ENCODE measurements at regions not wholly inside any gene's neighbourhood (a gene's known extent, or its start where the extent isn't known, plus 50 kb on each side); places are given as distances from the start of the nearest gene placed in this dataset.
"Not testable (repeated sequence)": the region's sequence is repeated elsewhere in the genome, so short reads cannot be mapped to it uniquely, and the experiment has no call there.

DNA sequence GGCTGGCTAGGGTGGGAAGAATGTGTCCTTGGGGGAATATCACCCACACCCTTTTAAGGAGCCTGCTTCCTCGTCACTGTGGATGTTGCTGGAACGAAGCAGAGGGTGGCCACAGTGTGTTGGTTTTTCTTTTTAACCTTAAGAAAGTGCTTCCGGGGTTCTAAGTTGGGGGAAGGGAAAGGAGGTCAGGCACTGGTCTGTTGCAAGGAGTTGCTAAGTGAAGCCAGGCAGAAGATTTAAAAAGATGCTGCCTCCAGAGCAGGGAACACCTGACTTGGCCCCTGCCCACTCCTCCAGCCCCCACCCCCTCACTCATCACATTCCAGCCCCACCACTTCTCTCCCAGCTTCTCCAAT lies 213.1 kb downstream of the EMX2 start:
- DNase-seq = no peak

GRCh38 chr10:117757086-117757720 lies 214.7 kb downstream of the EMX2 start:
- DNase-seq = peak in 1 of 2 experiments; percentile 6

DNA sequence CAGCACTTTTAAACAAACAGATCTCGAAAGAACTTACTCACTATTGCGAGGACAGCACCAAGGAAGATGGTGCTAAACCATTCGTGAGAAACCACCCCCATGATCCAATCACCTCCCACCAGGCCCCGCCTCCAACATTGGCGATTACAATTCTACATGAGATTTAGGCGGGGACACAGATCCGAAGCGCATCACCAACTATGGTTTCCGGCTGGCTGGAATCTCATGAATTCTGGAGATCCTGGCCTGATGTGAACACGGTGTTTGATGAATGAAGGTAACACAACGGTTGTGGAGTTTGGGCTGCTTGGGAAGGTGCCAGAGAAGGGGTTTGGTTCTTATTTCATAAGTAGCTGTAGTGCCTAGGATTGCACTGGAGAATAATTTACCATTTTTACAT lies 216.7 kb downstream of the EMX2 start:
- no peak for DNase-seq

DNA sequence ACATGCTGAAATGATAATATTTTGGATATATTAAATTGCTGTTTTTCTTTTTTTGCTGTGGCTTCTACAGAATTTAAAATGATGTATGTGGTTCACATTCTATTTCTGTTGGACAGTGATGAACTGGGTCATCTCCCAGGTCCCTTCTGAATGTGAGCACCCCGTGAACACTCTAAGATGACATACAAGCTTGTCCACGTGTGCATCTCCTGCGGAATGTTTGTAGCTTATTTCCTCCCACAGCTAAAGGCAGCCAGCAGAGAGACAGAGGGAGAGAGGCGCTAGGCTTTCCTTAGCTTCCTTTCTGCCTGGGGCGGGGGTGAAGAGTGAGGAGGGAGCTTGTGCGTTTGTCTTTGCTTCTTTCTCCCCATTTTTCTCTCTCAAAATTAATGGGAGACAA lies 219.1 kb downstream of the EMX2 start:
- no peak for DNase-seq

- DNase-seq = no peak
Observed at GRCh38 chr10:117762126-117762818, 219.7 kb downstream of the EMX2 start.

DNA sequence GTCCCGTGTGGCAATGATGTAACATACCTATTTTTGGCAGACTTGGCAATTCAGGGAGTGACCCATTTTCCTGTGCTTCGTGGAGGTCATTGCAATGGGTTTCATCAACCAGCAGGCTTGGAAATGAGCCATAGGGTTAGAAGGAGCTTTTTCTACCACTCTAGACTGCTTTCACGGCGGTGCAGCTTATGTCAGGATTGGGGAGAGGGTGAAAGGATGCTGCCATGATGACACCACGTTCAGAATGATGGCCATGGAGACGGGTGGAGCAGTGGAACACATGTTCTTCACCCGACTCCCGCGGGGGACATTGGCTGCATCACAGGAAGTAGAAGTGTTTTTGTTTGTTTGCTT lies 220.2 kb downstream of the EMX2 start:
- no peak for DNase-seq

DNA sequence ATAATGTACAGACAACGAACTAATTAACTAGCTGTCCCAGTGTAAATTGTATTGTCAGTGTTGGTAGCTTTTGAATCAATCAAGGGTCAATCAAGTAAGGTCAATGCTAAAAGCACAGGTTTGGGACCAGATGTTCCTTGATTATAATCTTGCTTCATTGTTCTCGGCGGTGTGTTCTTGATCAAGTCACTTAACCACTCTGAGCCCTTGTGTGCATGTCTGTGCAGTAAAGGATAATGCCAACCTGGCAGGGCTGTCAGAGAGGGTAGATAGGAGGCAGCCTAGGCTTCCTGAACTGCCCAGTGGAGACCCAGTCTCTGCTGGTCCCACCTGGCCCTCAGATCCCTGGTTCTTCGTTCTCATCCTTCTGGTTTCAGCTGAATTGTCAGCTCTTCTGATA lies 221.0 kb downstream of the EMX2 start:
- no peak for DNase-seq

DNA sequence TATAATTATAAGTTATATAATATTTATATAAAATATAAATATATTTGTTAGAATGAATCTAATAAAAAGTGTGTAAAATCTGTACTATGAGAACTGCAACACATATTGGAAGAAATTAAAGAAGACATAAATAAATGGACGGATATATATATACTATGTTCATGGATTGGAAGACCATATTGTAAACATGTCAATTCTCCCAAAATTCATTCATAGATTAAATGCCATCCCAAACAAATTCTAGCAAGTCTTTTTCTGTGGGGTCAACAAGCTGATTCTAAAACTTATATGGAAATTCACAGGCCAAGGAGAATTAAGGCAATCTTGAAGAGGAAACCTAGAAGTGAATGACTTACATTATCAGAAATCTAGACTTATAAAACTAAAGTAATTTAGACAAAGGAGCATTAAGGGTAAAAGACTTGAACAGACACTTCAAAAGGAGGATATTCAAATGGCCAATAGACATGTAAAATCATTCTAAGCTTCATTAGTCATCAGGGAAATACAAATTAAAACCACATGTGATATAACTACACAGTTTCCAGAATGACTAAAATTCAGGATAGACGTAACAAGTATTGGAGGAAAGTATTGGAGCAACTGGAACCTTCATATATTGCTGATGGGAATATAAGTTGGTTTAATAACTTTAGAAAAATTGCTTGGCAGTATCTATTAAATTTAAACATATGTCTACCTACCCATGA lies 225.9 kb downstream of the EMX2 start:
- DNase-seq = no peak

DNA sequence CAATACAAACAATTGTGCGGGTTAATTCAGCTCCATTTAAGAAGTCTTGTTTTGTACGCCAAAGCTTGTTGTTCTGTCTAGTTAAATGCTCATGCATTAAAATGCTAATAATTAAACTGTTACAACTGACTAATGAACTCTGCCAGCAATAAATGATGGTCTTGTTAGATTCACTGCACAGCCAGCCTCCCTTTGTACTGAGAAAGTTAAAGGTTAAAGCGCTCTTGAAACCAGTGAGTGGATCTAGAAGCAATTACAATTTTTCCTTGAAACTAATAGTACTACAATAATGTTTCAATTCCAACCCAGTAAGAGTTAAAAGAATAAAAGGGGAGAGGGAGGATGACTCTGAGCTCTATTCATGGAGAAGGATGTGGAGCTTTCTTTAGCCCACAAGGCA lies 233.0 kb downstream of the EMX2 start:
- no peak for DNase-seq

- not testable (repeated sequence) for DNase-seq
Observed at GRCh38 chr10:117777222-117777621, 234.7 kb downstream of the EMX2 start.

DNA sequence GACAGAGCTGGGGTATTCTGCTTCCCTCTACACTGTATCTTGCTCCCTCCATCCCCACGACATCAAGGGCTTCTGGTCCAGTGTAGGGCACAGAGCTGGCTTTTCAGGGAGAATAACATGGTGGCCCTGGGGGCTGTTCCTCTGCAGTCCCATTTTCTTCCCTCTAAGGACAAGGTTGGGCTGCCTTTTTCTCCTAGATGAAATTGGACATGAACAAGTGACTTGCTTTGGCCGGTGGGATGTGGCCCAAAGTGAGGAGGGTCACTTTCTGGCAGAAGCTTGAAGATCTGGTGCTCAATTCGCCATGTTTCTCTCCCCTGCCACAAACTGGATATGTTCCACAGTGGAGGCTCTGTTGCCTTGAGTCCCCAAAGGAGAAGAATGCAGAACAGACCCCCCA lies 235.7 kb downstream of the EMX2 start:
- no peak for DNase-seq

GRCh38 chr10:117780411-117780810 lies 237.9 kb downstream of the EMX2 start:
- no peak for DNase-seq

- no peak for DNase-seq
Observed at GRCh38 chr10:117781216-117781831, 238.8 kb downstream of the EMX2 start.

DNA sequence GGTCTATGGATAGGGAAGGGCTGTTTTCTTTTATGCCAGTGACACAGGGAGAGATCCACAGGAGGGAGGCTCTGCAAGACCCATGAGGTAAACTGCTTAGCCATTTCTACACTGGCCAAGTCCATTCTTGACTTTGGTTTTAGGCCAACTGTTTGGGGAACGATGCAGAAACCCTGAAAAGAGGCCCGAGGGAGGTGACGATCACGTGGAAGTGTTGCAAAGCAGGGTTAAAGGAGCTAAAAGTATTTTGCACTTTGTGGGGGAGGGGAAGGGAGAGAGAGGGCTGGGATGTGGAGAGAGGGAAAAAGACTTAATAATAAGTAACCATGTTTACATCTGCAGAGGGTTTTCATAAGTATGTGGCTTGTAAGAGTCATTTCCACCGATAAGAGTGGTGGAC lies 239.7 kb downstream of the EMX2 start:
- no peak for DNase-seq

- DNase-seq = no peak
Observed at GRCh38 chr10:117783698-117784395, 241.3 kb downstream of the EMX2 start.

- DNase-seq = no peak
Observed at GRCh38 chr10:117784776-117785175, 242.2 kb downstream of the EMX2 start.

DNA sequence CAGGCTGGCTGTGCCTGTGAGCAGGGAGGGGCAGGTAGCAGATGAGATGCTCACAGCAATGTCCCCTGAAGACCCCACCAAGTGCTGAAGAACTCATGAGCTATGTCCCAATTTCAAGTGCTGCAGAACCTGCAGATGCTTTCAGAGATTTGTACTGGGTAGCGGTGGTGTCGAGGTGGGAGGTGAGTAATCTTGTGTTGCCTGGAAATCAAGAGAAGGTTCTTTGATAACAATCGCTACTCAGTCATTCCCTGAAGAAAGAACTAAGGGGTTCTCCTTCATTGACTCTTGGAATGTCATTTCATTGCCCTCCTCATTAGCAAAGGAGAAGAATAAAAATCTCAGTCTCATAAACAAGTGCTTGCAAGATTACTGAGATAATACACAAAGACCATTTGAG lies 246.4 kb downstream of the EMX2 start:
- no peak for DNase-seq

DNA sequence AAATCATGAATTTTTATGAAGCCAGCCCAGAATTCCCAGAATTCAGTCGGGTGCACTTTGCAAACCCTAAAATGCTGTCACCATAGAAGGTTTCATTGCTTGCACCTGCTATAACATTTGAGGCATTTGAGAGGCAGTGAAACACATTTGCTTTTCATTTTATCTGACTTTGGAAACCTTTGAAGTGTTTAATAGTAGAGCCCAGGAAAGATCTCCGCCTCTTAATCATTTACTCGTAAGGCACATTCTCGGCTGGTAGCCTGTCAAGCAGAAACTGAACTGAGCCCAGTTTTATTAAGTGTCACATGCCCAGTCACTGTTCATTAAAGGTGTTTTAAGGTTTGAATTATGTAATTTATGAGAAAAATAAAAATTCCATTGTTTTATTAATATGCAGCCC lies 247.6 kb downstream of the EMX2 start:
- no peak for DNase-seq

DNA sequence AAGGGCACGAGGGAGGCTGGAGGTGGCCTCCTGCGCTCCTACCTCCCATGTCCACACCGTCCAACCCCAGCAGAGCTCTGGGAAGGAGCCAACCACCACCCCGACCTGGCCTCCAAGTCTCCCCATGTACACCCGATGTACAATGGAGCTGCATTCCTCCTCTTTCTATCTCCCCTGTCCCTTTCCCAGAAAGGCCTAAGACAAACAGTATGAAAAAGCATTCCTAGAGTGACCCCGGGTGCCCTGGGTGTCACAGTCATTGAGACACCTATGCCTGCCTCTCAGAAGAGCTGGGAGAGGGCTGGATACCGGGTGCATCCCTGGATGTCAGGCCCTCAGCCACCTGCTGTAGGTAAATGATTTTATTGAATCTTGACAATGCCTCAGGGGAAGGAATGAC lies 248.1 kb downstream of the EMX2 start:
- DNase-seq = no peak

- no peak for DNase-seq
Observed at GRCh38 chr10:117792214-117792613, 249.7 kb downstream of the EMX2 start.

GRCh38 chr10:117796130-117796745 lies 250.5 kb downstream of the RAB11FIP2 start:
- DNase-seq = no peak

DNA sequence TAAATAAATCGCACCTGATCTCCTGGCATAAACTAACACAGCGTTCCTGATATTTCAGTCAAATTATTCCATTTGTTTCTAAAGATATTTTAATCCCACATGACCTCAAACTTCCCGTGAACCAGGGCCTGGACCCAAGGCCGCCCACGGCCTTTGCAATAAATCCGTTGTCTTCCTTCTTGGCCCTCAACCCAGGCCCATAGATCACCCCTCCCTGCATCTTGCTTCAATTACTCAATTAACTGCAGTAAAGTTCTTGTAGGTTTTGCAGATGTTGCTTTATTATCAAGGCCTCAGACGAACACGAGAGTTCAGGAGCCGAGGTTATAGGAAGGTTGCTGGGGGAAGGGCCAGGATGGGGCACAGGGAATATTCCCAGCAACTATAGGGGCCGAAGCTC lies 249.4 kb downstream of the RAB11FIP2 start:
- no peak for DNase-seq

DNA sequence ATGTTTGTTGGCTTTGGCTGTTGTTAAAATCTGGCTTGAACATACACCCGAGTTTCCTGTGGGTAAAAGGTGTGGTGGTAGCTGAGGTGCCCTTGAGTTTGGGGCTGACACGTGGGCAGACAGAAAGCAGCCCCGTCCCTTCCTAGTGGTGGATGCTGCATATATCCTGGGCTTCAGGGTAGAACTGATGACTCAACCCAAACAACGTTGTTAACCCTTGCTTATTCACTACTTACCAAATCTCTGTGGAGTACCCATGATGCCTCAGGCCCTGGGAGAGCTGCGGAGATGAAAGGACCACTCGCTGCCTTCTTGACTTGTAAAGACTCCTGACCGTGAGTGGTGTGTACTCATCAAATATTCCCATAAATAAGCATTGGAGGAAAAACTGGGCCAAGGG lies 245.1 kb downstream of the RAB11FIP2 start:
- DNase-seq = no peak
